ENCODE measurements at regions not wholly inside any gene's neighbourhood (a gene's known extent, or its start where the extent isn't known, plus 50 kb on each side); places are given as distances from the start of the nearest gene placed in this dataset.

DNA sequence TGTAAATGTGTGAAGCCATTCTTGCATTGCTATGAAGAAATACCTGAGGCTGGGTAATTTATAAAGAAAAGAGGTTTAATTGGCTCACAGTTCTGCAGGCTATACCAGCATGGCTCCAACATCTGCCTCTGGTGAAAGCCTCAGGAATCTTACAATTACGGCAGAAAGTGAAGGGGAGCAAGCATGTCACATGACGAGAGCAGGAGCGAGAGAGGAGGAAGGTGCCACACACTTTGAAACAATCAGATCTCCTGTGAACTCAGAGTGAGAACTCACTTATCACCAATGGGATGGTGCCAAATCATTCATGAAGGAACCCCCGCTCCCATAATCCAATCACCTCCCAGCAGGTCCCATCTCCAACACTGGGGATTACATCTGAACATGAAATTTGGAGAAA is 213.6 kb upstream of the TSC22D2 start:
- H3K27ac ChIP-seq = no peak overlapping the region
- TF ChIP-seq ZFX (IDR thresholded peaks at IDR 0.05; ENCODE audit: borderline replicate concordance) (no peak), CTCF (IDR thresholded peaks at IDR 0.05) (no peak)

GRCh38 chr3:150184426-150185071 is 213.9 kb upstream of the PFN2 start:
- H3K27ac ChIP-seq = no peak overlapping the region
- peak; percentile 47 for TF ChIP-seq CTCF (IDR thresholded peaks at IDR 0.05)
- TF ChIP-seq ZFX (IDR thresholded peaks at IDR 0.05; ENCODE audit: borderline replicate concordance) = no peak

- no peak for TF ChIP-seq ZFX (IDR thresholded peaks at IDR 0.05; ENCODE audit: borderline replicate concordance)
- TF ChIP-seq CTCF (IDR thresholded peaks at IDR 0.05) = peak; percentile 82
- H3K27ac ChIP-seq = no peak overlapping the region
Measured at GRCh38 chr3:150183678-150184425, 213.2 kb upstream of the PFN2 start.

DNA sequence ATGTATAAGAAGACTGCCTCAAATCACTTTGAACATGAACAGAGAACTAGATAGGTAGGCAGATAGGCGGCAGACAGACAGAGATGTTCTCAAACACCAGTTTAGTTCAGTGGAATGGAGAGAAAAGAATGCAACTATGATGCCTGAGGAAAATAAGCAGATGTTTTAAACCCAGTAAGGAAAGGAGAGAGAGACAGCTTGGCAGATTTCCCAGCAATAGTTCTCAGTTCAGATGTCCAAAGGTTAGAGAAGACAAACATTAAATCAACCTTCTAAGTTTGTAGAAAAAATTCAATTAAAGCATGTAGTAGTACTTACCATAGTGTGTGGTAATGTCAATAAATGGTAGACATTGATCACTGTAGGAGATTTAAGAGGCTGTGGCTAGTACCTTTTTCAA is 209.6 kb upstream of the PFN2 start:
- no peak overlapping the region for H3K27ac ChIP-seq
- no peak for TF ChIP-seq CTCF (IDR thresholded peaks at IDR 0.05)
- TF ChIP-seq ZFX (IDR thresholded peaks at IDR 0.05; ENCODE audit: borderline replicate concordance) = no peak

- H3K27ac ChIP-seq = no peak overlapping the region
- TF ChIP-seq CTCF (IDR thresholded peaks at IDR 0.05) (no peak), ZFX (IDR thresholded peaks at IDR 0.05; ENCODE audit: borderline replicate concordance) (no peak)
Measured at GRCh38 chr3:150179330-150179729, 208.6 kb upstream of the PFN2 start.

DNA sequence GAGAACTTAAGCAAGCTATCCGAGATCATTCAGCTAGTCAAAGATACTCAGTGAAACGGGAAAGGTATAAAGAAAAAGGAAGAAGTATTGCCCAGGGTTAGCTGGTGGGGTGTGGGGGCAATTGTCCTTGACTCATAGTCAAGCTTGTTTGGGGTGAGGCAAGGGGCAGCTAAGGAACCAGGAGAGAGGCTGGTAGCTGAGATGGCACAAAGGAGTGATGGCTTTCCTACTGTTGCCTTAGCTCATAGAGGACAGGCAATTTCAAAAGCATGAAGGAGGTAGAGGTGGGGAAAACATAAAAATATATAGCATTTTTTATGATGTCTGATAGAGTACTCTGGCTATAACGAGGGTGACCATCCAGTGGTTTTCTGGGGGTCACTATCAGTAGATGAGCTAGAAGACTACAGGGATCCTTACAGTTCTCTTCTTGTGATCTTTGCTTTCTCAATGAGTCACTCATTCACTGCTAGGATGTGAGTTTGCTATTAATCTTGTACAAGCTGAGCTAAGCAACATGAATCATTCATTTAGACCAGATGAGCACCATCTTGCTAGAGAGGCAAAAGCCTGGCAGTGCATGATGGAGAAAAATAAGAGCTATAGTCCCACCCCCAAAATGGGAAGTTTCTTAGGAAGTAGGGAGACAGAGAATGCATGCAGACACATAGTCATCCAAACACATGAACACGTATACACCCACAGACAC is 207.1 kb upstream of the PFN2 start:
- no peak overlapping the region for H3K27ac ChIP-seq
- TF ChIP-seq CTCF (IDR thresholded peaks at IDR 0.05) (no peak), ZFX (IDR thresholded peaks at IDR 0.05; ENCODE audit: borderline replicate concordance) (no peak)

DNA sequence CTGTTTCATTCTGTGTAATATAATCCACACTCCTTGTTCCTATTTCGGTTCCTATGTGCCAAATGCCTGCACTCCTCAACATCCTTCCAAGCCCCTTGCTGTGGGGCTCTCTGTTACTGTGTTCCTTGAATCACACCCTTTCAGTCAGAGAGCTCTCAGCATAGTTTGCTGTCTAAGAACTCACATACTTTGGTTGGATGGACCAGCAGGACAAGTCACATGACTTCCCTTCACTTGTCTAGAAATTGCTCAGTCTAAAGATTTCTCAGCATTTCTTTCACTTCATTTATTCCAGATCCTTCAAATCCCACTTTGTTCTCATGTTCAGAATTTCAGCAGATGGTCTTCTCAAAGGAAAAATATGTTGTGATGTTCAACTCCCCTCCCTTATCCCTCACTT is 203.5 kb upstream of the PFN2 start:
- no peak for TF ChIP-seq CTCF (IDR thresholded peaks at IDR 0.05)
- no peak for TF ChIP-seq ZFX (IDR thresholded peaks at IDR 0.05; ENCODE audit: borderline replicate concordance)
- no peak overlapping the region for H3K27ac ChIP-seq

All from 22Rv1 (cell line).